ENCODE measurements at regions not wholly inside any gene's neighbourhood (a gene's known extent, or its start where the extent isn't known, plus 50 kb on each side); places are given as distances from the start of the nearest gene placed in this dataset.
"Not testable (repeated sequence)": the region's sequence is repeated elsewhere in the genome, so short reads cannot be mapped to it uniquely, and the experiment has no call there.

DNA sequence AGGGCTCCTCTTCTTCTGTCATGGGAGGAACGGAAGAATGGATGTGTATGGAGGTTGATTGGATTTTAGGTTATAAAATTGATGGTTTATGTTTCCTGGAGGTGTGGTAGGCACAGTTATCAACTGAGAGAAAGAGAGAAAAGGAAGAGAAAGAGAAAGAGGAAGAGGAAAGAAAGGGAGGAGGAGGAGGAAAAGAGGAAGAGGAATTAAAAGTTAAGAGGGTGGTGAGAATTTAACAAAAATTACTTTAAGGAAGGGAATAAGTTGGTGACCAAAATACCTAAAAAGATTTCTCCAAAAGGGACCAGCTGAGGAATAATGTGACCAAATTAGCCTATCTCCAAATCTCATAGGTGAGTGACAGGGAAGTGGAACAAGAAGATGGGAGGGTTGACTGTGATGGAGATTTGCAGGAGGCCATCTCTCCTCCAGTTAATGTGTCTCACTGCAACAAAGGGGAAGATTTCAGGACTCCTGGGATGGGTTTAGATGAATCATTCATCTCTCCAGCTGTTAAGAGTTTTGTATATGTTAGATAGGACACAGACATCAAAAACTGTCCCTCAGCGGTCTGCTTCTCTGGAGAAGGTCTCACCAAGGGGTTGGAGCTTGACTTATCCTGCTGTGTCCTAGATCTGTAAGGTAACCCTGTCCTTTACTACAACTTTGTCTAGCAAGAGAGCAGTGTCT is 76.0 kb upstream of the TMC1 start:
- Histone ChIP-seq H3K4me3 (no peak overlapping the region), H3K9me3 (replicated peaks) (no peaks in the 10 kb centered on the region), H3K27ac (no peak overlapping the region), H3K4me1 (replicated peaks) (peaks cover 35% of the 10 kb centered on the region), H3K27me3 (replicated peaks) (no peaks in the 10 kb centered on the region), H3K36me3 (no peaks in the 10 kb centered on the region)
- no peak for DNase-seq (ENCODE audit: low read depth in 1 of 2, low spot score in 2 of 2)

DNA sequence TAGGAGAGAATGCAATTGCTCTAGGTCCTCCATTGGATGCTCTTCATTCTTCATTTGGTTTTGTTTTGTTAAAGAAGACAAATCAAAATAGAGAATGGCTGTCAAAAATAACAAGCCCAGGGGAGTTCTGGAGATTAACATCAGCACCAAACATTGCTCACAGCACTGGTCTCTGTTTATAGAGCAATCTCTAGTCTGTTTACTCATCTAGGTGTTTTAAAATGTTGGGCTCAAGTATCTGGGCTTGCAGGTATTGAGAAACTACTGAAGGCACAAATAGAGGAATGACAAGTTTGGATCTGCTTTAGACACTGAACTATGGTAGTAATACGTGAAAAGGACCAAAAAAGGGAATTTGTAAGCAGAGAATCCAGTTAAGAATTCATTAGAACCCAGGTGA is 77.0 kb upstream of the TMC1 start:
- H3K27me3 ChIP-seq (replicated peaks) = no peaks in the 10 kb centered on the region
- no peaks in the 10 kb centered on the region for H3K9me3 ChIP-seq (replicated peaks)
- no peak overlapping the region for H3K27ac ChIP-seq
- no peak for DNase-seq (ENCODE audit: low read depth in 1 of 2, low spot score in 2 of 2)
- no peak overlapping the region for H3K4me3 ChIP-seq
- peaks cover 35% of the 10 kb centered on the region for H3K4me1 ChIP-seq (replicated peaks)
- no peaks in the 10 kb centered on the region for H3K36me3 ChIP-seq

DNA sequence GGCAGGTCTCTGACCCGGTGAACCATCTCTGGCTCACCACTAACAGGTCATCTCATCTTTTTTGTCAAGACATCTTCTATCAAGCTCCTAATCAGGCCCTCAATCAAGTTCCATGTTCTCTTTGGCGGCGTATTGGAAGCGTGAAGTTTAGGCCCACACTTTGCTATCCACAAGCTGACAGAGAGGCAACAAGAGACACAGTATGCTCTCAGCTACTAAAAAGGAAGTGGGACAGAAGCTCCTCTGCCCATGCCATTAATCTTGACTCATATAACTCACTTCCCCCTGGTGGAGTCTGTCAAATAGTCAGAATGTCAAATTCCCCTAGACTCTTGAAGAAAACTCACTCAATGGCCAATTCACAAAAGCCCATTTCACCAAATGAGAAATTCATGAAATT is 77.6 kb upstream of the TMC1 start:
- Histone ChIP-seq H3K9me3 (replicated peaks) (no peaks in the 10 kb centered on the region), H3K27ac (peak overlapping the region; percentile 93; the same call in 1 of the 2 replicates), H3K4me1 (replicated peaks) (peaks cover 38% of the 10 kb centered on the region), H3K4me3 (no peak overlapping the region), H3K36me3 (no peaks in the 10 kb centered on the region), H3K27me3 (replicated peaks) (no peaks in the 10 kb centered on the region)
- DNase-seq (ENCODE audit: low read depth in 1 of 2, low spot score in 2 of 2) = peak in 1 of 2 experiments; percentile 15

DNA sequence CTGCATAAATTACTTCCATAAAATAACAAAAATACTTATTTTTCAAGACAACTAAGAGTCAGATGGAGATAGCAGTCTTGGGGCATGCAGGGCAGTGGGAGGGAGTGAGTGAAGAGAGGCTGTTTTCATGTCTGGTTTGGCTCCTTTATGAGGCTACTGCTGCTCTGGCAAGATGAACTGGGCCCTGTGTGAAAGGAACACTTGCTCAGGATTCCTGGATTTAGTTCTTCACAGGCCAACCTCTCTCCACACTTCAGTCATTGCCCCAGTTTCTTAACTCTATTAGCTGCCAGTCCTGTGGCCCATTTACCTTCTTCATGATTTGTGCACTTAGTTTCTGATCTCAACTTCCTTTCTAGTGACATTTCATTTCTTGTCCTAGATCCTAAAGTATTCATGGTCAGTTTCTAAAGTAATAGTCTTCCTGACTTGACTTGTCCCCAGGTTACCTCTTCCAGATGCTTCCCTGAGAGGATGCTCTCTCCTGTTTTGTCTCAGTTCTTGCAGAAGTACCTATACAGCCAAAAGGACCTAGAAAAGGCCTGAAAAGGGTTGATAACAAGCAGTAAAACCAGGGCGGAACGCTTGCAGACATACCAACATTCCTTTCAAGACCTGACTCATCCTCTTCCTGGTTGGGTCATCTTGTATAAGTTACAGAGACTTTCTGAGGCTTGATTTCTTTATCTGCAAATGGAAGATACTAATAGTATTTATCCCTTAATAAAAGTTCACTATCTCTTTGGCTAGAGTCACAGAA is 77.0 kb upstream of the ZFAND5 start:
- peak; percentile 67 to 77 for DNase-seq (ENCODE audit: low read depth in 1 of 2, low spot score in 2 of 2)
- Histone ChIP-seq H3K27ac (peak overlapping the region; percentile 93), H3K4me1 (replicated peaks) (peaks cover 40% of the 10 kb centered on the region), H3K9me3 (replicated peaks) (no peaks in the 10 kb centered on the region), H3K27me3 (replicated peaks) (no peaks in the 10 kb centered on the region), H3K36me3 (no peaks in the 10 kb centered on the region), H3K4me3 (no peak overlapping the region)

DNA sequence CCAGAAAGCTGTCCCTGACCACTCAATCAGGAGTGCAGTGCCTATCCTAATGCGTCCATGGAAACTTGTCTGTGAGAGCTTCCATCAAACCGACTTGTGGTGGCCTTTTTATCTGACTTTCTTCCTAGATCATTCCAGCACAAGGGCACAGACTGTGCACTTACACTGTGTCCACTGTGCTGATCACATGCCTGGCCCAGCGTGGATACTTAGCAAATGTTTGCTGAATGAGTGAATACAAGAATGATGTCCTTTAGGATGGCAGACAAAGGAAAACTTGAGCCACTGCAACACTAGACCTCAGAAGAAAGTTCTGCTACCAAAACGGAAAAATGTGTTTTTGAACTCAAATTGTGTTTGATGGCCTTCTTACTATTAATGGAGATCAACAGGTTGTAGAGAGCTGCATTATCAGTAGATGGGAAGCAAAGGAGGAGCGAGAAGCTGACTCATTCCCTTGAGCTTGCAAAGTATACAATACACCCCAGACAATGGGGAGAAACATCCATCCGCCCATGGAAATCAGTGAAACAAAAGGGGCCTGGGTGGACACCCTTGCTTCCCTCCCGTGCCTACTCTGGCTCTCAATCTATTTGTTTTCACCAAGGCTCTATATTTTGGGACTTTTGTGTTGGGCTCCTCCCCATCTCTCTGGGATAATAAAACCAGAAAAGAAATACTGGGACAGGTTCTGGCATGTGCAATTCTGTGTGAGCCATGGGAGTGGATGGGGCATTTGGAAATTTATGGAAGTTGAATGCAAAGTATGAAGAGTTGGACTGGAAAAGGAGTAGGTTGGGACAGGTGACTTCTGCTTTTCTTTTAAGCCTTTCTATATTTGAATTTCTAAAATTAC is 76.2 kb upstream of the ZFAND5 start:
- DNase-seq (ENCODE audit: low read depth in 1 of 2, low spot score in 2 of 2) = peak; percentile 59 to 66
- H3K4me3 ChIP-seq = no peak overlapping the region
- no peaks in the 10 kb centered on the region for H3K36me3 ChIP-seq
- no peaks in the 10 kb centered on the region for H3K9me3 ChIP-seq (replicated peaks)
- peak overlapping the region; percentile 93 for H3K27ac ChIP-seq
- H3K4me1 ChIP-seq (replicated peaks) = peaks cover 40% of the 10 kb centered on the region
- H3K27me3 ChIP-seq (replicated peaks) = no peaks in the 10 kb centered on the region

DNA sequence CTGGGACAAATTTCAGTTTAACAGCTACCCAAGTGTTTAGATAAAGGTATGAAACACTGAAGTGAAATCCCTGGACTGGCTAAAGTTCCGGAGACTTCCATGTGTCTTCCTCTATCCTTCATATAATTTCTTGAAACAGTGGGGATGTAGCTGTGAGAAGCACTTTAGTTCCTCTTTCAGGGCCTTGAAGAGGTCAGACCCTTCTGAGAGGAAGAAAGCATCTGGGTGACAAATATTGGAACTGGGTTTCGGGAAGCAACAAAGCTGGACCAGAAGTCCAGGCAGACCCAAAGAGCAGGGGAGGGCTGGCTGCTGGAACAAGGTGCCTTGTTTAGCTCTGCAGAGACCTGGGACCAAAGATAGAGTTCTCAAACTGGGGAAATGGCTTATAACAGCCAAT is 75.4 kb upstream of the ZFAND5 start:
- peak overlapping the region; percentile 93; the same call in 1 of the 2 replicates for H3K27ac ChIP-seq
- peaks cover 40% of the 10 kb centered on the region for H3K4me1 ChIP-seq (replicated peaks)
- no peak overlapping the region for H3K4me3 ChIP-seq
- no peak for DNase-seq (ENCODE audit: low read depth in 1 of 2, low spot score in 2 of 2)
- no peaks in the 10 kb centered on the region for H3K9me3 ChIP-seq (replicated peaks)
- no peaks in the 10 kb centered on the region for H3K36me3 ChIP-seq
- no peaks in the 10 kb centered on the region for H3K27me3 ChIP-seq (replicated peaks)

DNA sequence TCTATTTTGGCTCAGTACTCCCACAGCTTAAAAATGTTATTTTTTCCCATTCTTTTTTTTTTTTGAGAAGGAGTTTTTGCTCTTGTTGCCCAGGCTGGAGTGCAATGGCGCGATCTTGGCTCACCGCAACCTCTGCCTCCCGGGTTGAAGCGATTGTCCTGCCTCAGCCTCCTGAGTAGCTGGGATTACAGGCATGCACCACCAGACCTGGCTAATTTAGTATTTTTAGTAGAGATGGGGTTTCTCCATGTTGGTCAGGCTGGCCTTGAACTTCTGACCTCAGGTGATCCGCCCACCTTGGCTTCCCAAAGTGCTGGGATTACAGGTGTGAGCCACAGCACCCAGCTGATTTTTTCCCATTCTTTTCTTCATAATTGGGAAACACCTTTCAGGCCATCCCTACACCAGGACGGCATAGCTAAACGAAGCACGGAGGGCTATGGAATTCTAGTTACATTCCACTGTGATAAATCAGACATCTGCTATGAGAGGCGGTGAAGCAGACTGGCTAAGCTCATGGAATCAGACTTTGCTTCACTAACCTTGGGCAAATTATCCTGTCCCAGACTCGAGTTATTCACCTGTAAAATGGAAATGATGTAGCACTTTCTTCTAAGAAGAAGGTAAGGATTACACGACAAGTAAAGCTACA is 68.7 kb upstream of the ZFAND5 start:
- not testable (repeated sequence) for H3K9me3 ChIP-seq (replicated peaks); H3K36me3 ChIP-seq; H3K27me3 ChIP-seq (replicated peaks); H3K4me1 ChIP-seq (replicated peaks); H3K4me3 ChIP-seq
- DNase-seq (ENCODE audit: low read depth in 1 of 2, low spot score in 2 of 2) = peak; percentile 49 to 61
- peak overlapping the region; percentile 16; the same call in 1 of the 2 replicates for H3K27ac ChIP-seq

DNA sequence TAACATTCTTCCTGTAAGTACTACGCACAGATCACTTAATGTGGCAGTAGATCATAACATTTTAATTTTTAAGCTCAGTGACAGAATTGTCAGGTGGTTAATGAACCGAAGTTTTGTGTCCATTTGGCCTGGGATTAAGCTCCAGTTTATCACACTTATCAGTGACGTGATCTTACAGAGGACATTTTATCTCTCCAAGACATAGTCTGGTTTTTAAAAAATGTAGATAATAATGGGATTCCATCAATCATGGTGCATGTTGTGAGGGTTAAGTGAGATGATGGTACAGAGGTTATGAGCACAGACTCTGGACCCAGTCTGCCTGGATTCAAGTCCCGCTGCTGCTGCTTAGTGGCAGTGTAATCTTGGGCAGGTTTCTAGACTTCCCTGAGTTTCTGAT is 66.0 kb upstream of the ZFAND5 start:
- H3K27ac ChIP-seq = no peak overlapping the region
- no peaks in the 10 kb centered on the region for H3K9me3 ChIP-seq (replicated peaks)
- H3K36me3 ChIP-seq = no peaks in the 10 kb centered on the region
- no peak overlapping the region for H3K4me3 ChIP-seq
- DNase-seq (ENCODE audit: low read depth in 1 of 2, low spot score in 2 of 2) = no peak
- no peaks in the 10 kb centered on the region for H3K27me3 ChIP-seq (replicated peaks)
- peaks cover 9% of the 10 kb centered on the region for H3K4me1 ChIP-seq (replicated peaks)

DNA sequence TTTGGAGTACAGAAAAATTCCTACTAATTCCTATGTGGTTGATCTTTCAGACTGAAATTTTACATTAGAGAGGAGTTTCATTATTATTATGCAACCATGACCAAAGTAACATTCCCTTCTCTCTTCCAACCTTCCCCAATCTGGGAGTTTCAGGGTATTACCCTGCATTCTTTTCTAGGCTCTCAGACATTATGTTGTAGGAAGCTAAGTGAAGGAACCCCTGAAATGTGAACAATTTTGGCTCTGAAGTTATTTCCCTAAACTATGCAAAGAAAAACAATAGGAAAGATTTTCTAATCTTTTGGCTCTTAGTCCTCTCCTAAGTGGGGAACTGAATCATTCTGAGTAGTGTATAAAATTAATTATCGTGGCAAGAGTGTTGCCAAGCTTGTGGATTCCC is 63.3 kb upstream of the ZFAND5 start:
- Histone ChIP-seq H3K4me1 (replicated peaks) (no peaks in the 10 kb centered on the region; the same call in 1 of the 2 replicates), H3K9me3 (replicated peaks) (no peaks in the 10 kb centered on the region), H3K36me3 (no peaks in the 10 kb centered on the region), H3K27ac (no peak overlapping the region), H3K27me3 (replicated peaks) (no peaks in the 10 kb centered on the region), H3K4me3 (no peak overlapping the region)
- peak in 1 of 2 experiments; percentile 14 for DNase-seq (ENCODE audit: low read depth in 1 of 2, low spot score in 2 of 2)

DNA sequence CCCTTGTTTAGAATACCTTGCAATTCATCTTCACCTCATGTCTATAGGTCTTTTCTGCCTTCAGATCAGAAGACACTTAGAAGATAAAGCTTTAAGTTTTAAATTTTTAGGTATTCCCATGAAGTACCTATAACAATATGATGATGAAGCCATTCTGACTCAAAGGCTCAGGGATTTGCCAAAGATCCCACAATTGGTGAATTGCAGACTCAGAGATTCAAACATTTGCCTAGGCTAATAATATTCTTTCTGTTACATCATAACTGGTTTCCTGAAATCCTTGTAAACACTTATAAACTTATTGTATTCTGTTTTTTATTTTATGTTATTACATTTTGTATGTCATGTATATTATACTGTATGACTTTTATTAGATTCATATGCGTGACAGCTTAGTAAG is 62.8 kb upstream of the ZFAND5 start:
- H3K27me3 ChIP-seq (replicated peaks) = no peaks in the 10 kb centered on the region
- H3K4me3 ChIP-seq = no peak overlapping the region
- no peaks in the 10 kb centered on the region for H3K9me3 ChIP-seq (replicated peaks)
- no peaks in the 10 kb centered on the region for H3K36me3 ChIP-seq
- H3K4me1 ChIP-seq (replicated peaks) = no peaks in the 10 kb centered on the region; the same call in 1 of the 2 replicates
- DNase-seq (ENCODE audit: low read depth in 1 of 2, low spot score in 2 of 2) = no peak
- no peak overlapping the region for H3K27ac ChIP-seq

DNA sequence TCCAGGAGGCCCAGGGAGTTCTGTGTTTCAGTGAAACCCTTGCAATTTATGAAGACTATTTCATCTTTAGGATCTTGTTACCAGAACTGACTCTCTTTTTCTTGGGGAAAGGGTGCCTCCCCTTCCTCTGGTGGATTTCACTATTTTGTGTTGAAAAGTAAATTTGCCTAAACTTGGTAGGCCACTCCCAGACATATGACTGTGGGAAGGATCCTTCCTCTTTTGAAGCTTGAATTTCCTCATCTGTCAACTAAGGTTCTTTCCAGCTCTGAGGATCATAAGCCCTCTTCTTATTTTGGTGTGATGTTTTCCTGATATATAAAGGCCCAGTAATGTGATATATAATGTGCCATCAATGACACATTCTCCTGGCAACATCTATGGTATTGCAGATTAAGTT is 59.1 kb upstream of the ZFAND5 start:
- no peaks in the 10 kb centered on the region for H3K27me3 ChIP-seq (replicated peaks)
- H3K36me3 ChIP-seq = no peaks in the 10 kb centered on the region
- H3K27ac ChIP-seq = no peak overlapping the region
- no peak for DNase-seq (ENCODE audit: low read depth in 1 of 2, low spot score in 2 of 2)
- no peak overlapping the region for H3K4me3 ChIP-seq
- no peaks in the 10 kb centered on the region for H3K9me3 ChIP-seq (replicated peaks)
- H3K4me1 ChIP-seq (replicated peaks) = no peaks in the 10 kb centered on the region; the same call in 1 of the 2 replicates

DNA sequence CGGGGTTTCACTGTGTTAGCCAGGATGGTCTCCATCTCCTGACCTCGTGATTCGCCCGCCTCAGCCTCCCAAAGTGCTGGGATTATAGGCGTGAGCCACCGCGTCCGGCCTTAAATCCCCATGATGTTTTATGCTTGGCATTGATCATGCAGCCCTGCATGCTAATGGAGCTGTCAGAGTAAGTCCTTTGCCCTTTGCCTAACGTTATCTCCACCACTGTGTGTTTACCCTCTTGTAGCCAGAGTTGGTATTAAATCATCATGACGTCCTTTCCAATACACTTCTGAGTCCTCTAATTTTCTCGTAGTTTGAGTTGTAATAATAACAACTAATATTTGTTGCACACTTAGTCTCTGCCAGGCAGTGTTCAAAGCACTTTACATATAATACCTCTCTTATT is 57.2 kb upstream of the ZFAND5 start:
- DNase-seq (ENCODE audit: low read depth in 1 of 2, low spot score in 2 of 2) = no peak
- Histone ChIP-seq H3K27ac (no peak overlapping the region), H3K4me1 (replicated peaks) (no peaks in the 10 kb centered on the region), H3K27me3 (replicated peaks) (no peaks in the 10 kb centered on the region), H3K9me3 (replicated peaks) (no peaks in the 10 kb centered on the region), H3K4me3 (no peak overlapping the region), H3K36me3 (no peaks in the 10 kb centered on the region)

DNA sequence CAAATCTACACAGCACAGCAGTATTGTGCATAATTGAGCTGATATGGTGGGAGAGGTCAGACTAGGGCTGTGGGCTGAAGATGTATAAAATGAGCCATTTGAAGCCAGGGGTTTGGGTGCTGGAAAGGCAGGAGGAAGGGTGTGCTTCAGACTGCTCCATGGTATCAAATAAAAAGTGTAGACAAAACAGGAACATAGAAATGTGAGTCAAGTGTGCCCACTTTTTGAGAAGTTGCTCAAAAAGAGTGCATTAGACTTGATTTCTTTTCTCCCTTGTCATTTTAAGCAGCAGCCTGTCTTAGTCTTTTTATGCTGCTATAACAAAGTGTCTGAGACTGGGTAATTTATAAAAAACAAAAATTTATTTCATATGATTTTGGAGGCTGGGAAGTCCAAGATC is 55.8 kb upstream of the ZFAND5 start:
- H3K36me3 ChIP-seq = no peaks in the 10 kb centered on the region
- H3K27me3 ChIP-seq (replicated peaks) = no peaks in the 10 kb centered on the region
- H3K4me1 ChIP-seq (replicated peaks) = no peaks in the 10 kb centered on the region
- H3K4me3 ChIP-seq = no peak overlapping the region
- no peaks in the 10 kb centered on the region for H3K9me3 ChIP-seq (replicated peaks)
- no peak for DNase-seq (ENCODE audit: low read depth in 1 of 2, low spot score in 2 of 2)
- no peak overlapping the region for H3K27ac ChIP-seq
